ENCODE measurements at regions not wholly inside any gene's neighbourhood (a gene's known extent, or its start where the extent isn't known, plus 50 kb on each side); places are given as distances from the start of the nearest gene placed in this dataset.

GRCh38 chr21:34018185-34018584 lies 55.2 kb upstream of the MRPS6 start:
- H2AFZ ChIP-seq (ENCODE audit: low read depth, low read length) = no peak overlapping the region
- H3K9ac ChIP-seq (ENCODE audit: low read length) = no peak overlapping the region
- peaks cover 3% of the 10 kb centered on the region for H3K4me1 Mint-ChIP-seq (ENCODE audit: low read depth, unreplicated experiment)
- H3K27ac ChIP-seq (ENCODE audit: low read depth, low read length) = no peak overlapping the region
- H3K4me3 ChIP-seq (ENCODE audit: insufficient read depth, low read depth, low read length) = no peak overlapping the region
- no peak overlapping the region for H3K4me2 ChIP-seq (ENCODE audit: low read length)
- H3K36me3 ChIP-seq (ENCODE audit: insufficient read depth, low read length) = no peaks in the 10 kb centered on the region
- peaks cover 34% of the 10 kb centered on the region for H3K9me3 Mint-ChIP-seq (ENCODE audit: unreplicated experiment)
- H3K36me3 Mint-ChIP-seq (ENCODE audit: low read depth, unreplicated experiment) = peaks cover 7% of the 10 kb centered on the region
- no peaks in the 10 kb centered on the region for H3K4me1 ChIP-seq (ENCODE audit: insufficient read depth, low read length)
- no peak for DNase-seq (ENCODE audit: low read depth)
- FAIRE-seq = no peak
- no peak overlapping the region for H3K27ac Mint-ChIP-seq (ENCODE audit: unreplicated experiment)
- H3K4me3 Mint-ChIP-seq (ENCODE audit: unreplicated experiment) = no peak overlapping the region
- H3K79me2 ChIP-seq (ENCODE audit: insufficient read depth, low read length) = no peaks in the 10 kb centered on the region
- H3K27me3 Mint-ChIP-seq (ENCODE audit: low read depth, unreplicated experiment) = no peaks in the 10 kb centered on the region
- H3K27me3 ChIP-seq (ENCODE audit: insufficient read depth, low read length) = no peaks in the 10 kb centered on the region
- no peaks in the 10 kb centered on the region for H4K20me1 ChIP-seq (ENCODE audit: insufficient read depth, low read length)
- TF ChIP-seq CTCF (IDR thresholded peaks at IDR 0.05; ENCODE audit: insufficient read depth, low read depth, low read length) = no peak
- TF ChIP-seq EZH2 (IDR thresholded peaks at IDR 0.05; ENCODE audit: insufficient read depth, low read length) = no peak
- peaks cover 6% of the 10 kb centered on the region for H3K9me3 ChIP-seq (ENCODE audit: insufficient read depth, low read depth, low read length)

GRCh38 chr21:34017039-34017961 lies 56.1 kb upstream of the MRPS6 start:
- peak; percentile 90 for DNase-seq (ENCODE audit: low read depth)
- no peak for TF ChIP-seq EZH2 (IDR thresholded peaks at IDR 0.05; ENCODE audit: insufficient read depth, low read length)
- TF ChIP-seq CTCF (IDR thresholded peaks at IDR 0.05; ENCODE audit: insufficient read depth, low read depth, low read length) = no peak
- FAIRE-seq = no peak

GRCh38 chr21:34012640-34013039 lies 60.7 kb upstream of the MRPS6 start:
- H3K27ac ChIP-seq (ENCODE audit: low read depth, low read length) = no peak overlapping the region
- Mint-ChIP-seq H3K4me1 (ENCODE audit: low read depth, unreplicated experiment) (no peaks in the 10 kb centered on the region), H3K9me3 (ENCODE audit: unreplicated experiment) (peaks cover 54% of the 10 kb centered on the region), H3K27ac (ENCODE audit: unreplicated experiment) (no peak overlapping the region), H3K4me3 (ENCODE audit: unreplicated experiment) (no peak overlapping the region), H3K27me3 (ENCODE audit: low read depth, unreplicated experiment) (no peaks in the 10 kb centered on the region), H3K36me3 (ENCODE audit: low read depth, unreplicated experiment) (peaks cover 10% of the 10 kb centered on the region)
- no peaks in the 10 kb centered on the region for H3K36me3 ChIP-seq (ENCODE audit: insufficient read depth, low read length)
- no peak overlapping the region for H3K4me2 ChIP-seq (ENCODE audit: low read length)
- H4K20me1 ChIP-seq (ENCODE audit: insufficient read depth, low read length) = no peaks in the 10 kb centered on the region
- H2AFZ ChIP-seq (ENCODE audit: low read depth, low read length) = no peak overlapping the region
- no peak overlapping the region for H3K9ac ChIP-seq (ENCODE audit: low read length)
- peaks cover 33% of the 10 kb centered on the region for H3K9me3 ChIP-seq (ENCODE audit: insufficient read depth, low read depth, low read length)
- DNase-seq (ENCODE audit: low read depth) = no peak
- no peak overlapping the region for H3K4me3 ChIP-seq (ENCODE audit: insufficient read depth, low read depth, low read length)
- no peaks in the 10 kb centered on the region for H3K4me1 ChIP-seq (ENCODE audit: insufficient read depth, low read length)
- no peak for FAIRE-seq
- TF ChIP-seq EZH2 (IDR thresholded peaks at IDR 0.05; ENCODE audit: insufficient read depth, low read length) (no peak), CTCF (IDR thresholded peaks at IDR 0.05; ENCODE audit: insufficient read depth, low read depth, low read length) (no peak)
- no peaks in the 10 kb centered on the region for H3K79me2 ChIP-seq (ENCODE audit: insufficient read depth, low read length)
- H3K27me3 ChIP-seq (ENCODE audit: insufficient read depth, low read length) = no peaks in the 10 kb centered on the region

More at GRCh38 chr21:34017039-34017961, 56.1 kb upstream of the MRPS6 start:
- Histone ChIP-seq H2AFZ (ENCODE audit: low read depth, low read length) (no peak overlapping the region), H3K4me2 (ENCODE audit: low read length) (no peak overlapping the region), H3K9ac (ENCODE audit: low read length) (no peak overlapping the region), H3K9me3 (ENCODE audit: insufficient read depth, low read depth, low read length) (peaks cover 14% of the 10 kb centered on the region), H3K36me3 (ENCODE audit: insufficient read depth, low read length) (no peaks in the 10 kb centered on the region), H3K27me3 (ENCODE audit: insufficient read depth, low read length) (no peaks in the 10 kb centered on the region), H3K27ac (ENCODE audit: low read depth, low read length) (no peak overlapping the region), H3K4me3 (ENCODE audit: insufficient read depth, low read depth, low read length) (no peak overlapping the region), H3K79me2 (ENCODE audit: insufficient read depth, low read length) (no peaks in the 10 kb centered on the region), H4K20me1 (ENCODE audit: insufficient read depth, low read length) (no peaks in the 10 kb centered on the region), H3K4me1 (ENCODE audit: insufficient read depth, low read length) (no peaks in the 10 kb centered on the region)
- Mint-ChIP-seq H3K36me3 (ENCODE audit: low read depth, unreplicated experiment) (peaks cover 10% of the 10 kb centered on the region), H3K9me3 (ENCODE audit: unreplicated experiment) (peaks cover 42% of the 10 kb centered on the region), H3K27ac (ENCODE audit: unreplicated experiment) (no peak overlapping the region), H3K4me1 (ENCODE audit: low read depth, unreplicated experiment) (peaks cover under 1% of the 10 kb centered on the region), H3K27me3 (ENCODE audit: low read depth, unreplicated experiment) (no peaks in the 10 kb centered on the region), H3K4me3 (ENCODE audit: unreplicated experiment) (no peak overlapping the region)
